Endothelial cell (in vitro differentiated cells): ENCODE measurements at regions not wholly inside any gene's neighbourhood (a gene's known extent, or its start where the extent isn't known, plus 50 kb on each side); places are given as distances from the start of the nearest gene placed in this dataset.

Source experiments
- DNase-seq: peaks from one replicate; pipeline ENCODE4 v3.0.0; 2021; ENCODE audit warnings: low spot score
- H3K27ac Mint-ChIP-seq: one replicate; pipeline ENCODE4 v1.8.0; 2021; ENCODE audit warnings: mixed read lengths, inconsistent platforms; ENCODE audit not compliant: unreplicated experiment
- H3K27me3 Mint-ChIP-seq: one replicate; pipeline ENCODE4 v1.8.0; 2021; ENCODE audit warnings: mild to moderate bottlenecking, moderate library complexity, mixed read lengths, inconsistent platforms; ENCODE audit not compliant: unreplicated experiment
- H3K36me3 Mint-ChIP-seq: one replicate; pipeline ENCODE4 v1.8.0; 2021; ENCODE audit warnings: mild to moderate bottlenecking, low read depth, mixed read lengths, inconsistent platforms; ENCODE audit not compliant: unreplicated experiment
- H3K4me1 Mint-ChIP-seq: one replicate; pipeline ENCODE4 v1.8.0; 2021; ENCODE audit warnings: mild to moderate bottlenecking, mixed read lengths, inconsistent platforms; ENCODE audit not compliant: unreplicated experiment
- H3K4me3 Mint-ChIP-seq: one replicate; pipeline ENCODE4 v1.8.0; 2021; ENCODE audit warnings: mild to moderate bottlenecking, mixed read lengths, inconsistent platforms; ENCODE audit not compliant: unreplicated experiment
- H3K9me3 Mint-ChIP-seq: one replicate; pipeline ENCODE4 v1.8.0; 2021; ENCODE audit warnings: mixed read lengths, inconsistent platforms; ENCODE audit not compliant: unreplicated experiment
- TF ChIP-seq, protein P1 (sequence below): fragments of 200-600 bp; sonication (generic); IDR thresholded peaks from one replicate; pipeline ENCODE4 v1.5.0; 2021; ENCODE audit warnings: antibody characterized with exemption; ENCODE audit not compliant: unreplicated experiment

DNA sequence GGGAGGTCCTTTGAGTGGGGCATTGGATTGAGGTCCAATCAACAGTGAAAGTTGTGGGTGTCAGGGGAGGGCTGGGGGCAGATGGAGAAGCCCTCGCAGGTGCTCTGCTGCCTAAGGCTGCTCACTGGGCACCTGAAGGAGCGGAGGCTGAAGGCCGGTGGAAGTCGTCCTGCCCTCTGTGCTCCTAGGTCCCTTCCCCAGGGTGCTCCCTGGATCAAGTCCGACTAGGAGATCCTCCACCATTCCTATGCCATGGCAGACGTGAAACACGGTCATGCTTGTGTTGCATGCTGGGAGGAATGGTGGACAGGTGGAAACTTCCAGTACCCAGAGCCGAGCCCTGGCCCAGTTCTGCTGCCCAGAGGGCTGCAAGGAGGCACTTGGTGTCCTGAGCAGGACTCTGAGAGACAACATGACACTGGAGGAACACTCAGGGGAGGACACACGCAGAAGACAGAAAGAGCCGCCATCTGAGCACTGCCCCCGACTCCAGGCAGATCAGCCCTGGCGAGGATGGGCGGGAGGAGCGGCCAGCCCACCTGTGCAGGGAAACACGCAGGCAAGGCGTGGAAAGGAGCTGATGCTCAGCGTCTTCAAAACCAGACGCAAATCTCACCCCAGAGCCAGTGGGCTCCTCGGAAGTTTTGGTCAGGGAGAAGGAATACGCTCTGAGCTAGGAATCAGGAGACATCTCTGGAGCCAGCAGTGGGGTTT, 786.8 kb downstream of the BRD1 start:
- TF ChIP-seq, protein P1, sequence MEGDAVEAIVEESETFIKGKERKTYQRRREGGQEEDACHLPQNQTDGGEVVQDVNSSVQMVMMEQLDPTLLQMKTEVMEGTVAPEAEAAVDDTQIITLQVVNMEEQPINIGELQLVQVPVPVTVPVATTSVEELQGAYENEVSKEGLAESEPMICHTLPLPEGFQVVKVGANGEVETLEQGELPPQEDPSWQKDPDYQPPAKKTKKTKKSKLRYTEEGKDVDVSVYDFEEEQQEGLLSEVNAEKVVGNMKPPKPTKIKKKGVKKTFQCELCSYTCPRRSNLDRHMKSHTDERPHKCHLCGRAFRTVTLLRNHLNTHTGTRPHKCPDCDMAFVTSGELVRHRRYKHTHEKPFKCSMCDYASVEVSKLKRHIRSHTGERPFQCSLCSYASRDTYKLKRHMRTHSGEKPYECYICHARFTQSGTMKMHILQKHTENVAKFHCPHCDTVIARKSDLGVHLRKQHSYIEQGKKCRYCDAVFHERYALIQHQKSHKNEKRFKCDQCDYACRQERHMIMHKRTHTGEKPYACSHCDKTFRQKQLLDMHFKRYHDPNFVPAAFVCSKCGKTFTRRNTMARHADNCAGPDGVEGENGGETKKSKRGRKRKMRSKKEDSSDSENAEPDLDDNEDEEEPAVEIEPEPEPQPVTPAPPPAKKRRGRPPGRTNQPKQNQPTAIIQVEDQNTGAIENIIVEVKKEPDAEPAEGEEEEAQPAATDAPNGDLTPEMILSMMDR: no peak
- no peak for DNase-seq
- Mint-ChIP-seq H3K4me1 (no peaks in the 10 kb centered on the region), H3K27me3 (peaks cover 2% of the 10 kb centered on the region), H3K4me3 (no peak overlapping the region), H3K36me3 (no peaks in the 10 kb centered on the region), H3K27ac (no peak overlapping the region), H3K9me3 (no peaks in the 10 kb centered on the region)

DNA sequence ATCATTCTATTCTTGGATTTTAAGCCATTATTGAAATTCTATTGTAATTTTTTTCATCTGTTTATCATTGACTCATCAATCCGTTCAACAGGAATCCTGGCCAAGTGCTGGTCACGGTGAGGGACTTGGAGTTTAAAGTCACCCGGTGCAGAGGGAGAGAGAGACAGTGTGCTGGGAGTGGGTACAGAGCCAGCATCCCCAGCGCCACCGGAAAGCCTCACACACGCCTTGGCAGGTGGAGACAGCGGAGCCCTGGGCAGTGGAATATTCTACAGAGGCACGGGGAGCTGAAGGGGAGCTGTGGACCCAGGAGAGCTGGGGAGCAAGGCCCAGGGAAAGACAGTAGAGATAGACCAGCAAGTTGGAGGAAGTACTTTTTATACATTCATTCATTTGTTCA, 787.6 kb downstream of the BRD1 start:
- H3K36me3 Mint-ChIP-seq: no peaks in the 10 kb centered on the region
- no peak overlapping the region for H3K27ac Mint-ChIP-seq
- H3K9me3 Mint-ChIP-seq: no peaks in the 10 kb centered on the region
- H3K27me3 Mint-ChIP-seq: no peaks in the 10 kb centered on the region
- no peak overlapping the region for H3K4me3 Mint-ChIP-seq
- TF ChIP-seq, protein P1: no peak
- H3K4me1 Mint-ChIP-seq: no peaks in the 10 kb centered on the region
- no peak for DNase-seq

DNA sequence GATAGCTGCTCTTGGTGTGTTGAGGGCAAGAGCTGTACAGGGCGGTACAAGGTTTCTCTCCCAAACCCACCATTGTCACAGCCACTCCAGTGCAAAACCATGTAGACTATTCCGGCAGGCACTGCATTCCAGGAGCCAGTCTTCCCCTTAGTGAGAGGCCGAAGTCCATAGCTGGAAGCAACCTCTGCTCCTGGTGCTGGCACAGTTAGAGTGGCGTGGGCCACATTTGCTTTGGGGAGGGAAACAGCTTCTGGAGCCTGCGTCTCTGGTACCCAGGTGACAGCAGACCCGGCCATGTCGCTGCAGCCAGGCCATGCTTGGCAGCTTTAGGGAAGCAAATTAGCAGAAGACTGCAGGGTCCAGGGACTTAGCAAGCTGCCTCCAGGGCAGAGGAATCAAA, 788.0 kb downstream of the BRD1 start:
- Mint-ChIP-seq H3K36me3 (no peaks in the 10 kb centered on the region), H3K4me3 (no peak overlapping the region), H3K9me3 (no peaks in the 10 kb centered on the region), H3K27me3 (no peaks in the 10 kb centered on the region), H3K27ac (no peak overlapping the region), H3K4me1 (no peaks in the 10 kb centered on the region)
- no peak for DNase-seq
- TF ChIP-seq, protein P1: no peak

DNA sequence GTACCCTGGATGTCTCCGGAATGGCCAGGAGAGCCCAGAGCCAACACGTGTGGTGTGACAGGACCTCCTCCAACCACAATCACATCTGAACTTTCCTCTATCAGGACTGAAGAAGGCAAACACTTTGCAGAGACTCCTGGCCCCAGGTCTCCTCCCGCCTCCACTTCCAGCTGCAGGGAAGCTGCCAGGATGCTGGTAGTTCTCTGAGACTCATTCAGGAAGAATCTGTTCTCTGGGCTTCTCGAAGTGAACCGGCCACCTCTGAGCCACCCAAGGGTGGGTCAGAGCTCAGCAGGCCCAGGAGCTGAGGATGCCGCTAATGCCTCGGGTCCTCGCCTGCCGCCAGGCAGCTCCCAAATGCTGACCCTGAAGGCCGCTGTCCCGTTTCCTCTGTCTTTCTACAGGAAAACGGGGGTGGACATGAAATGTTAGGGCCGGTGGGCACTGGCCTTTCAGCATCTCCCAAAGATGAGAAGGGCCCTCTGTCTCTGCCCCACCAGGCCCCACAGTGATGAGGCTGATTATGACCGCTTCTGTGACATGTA, 789.9 kb downstream of the BRD1 start:
- DNase-seq: no peak
- Mint-ChIP-seq H3K36me3 (no peaks in the 10 kb centered on the region), H3K9me3 (no peaks in the 10 kb centered on the region), H3K4me3 (no peak overlapping the region), H3K4me1 (no peaks in the 10 kb centered on the region), H3K27me3 (peaks cover 4% of the 10 kb centered on the region), H3K27ac (no peak overlapping the region)
- TF ChIP-seq, protein P1: no peak

DNA sequence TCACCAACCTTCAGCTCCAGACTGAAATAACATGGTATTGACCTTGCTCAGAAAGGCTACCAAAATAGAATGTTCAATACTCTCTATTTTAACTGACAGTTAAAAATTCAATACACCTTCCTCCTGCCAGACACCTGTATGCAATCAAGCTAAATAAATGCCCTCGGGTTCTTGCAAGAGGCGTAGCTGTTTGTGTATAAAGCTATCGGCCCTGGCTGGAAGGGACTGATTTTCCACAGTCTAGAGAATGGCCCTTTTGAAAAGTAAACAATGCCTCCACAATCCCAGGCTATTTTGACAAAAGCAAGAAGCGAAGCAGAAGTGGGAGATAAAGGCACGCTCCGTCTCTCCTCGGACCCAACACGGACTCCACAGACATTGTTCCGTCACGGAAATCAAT, 791.2 kb downstream of the BRD1 start:
- H3K4me3 Mint-ChIP-seq: no peak overlapping the region
- TF ChIP-seq, protein P1: no peak
- no peaks in the 10 kb centered on the region for H3K4me1 Mint-ChIP-seq
- no peak overlapping the region for H3K27ac Mint-ChIP-seq
- H3K27me3 Mint-ChIP-seq: peaks cover 4% of the 10 kb centered on the region
- DNase-seq: no peak
- H3K36me3 Mint-ChIP-seq: no peaks in the 10 kb centered on the region
- no peaks in the 10 kb centered on the region for H3K9me3 Mint-ChIP-seq
